ENCODE measurements at regions not wholly inside any gene's neighbourhood (a gene's known extent, or its start where the extent isn't known, plus 50 kb on each side); places are given as distances from the start of the nearest gene placed in this dataset.

- TF ChIP-seq, protein P1, sequence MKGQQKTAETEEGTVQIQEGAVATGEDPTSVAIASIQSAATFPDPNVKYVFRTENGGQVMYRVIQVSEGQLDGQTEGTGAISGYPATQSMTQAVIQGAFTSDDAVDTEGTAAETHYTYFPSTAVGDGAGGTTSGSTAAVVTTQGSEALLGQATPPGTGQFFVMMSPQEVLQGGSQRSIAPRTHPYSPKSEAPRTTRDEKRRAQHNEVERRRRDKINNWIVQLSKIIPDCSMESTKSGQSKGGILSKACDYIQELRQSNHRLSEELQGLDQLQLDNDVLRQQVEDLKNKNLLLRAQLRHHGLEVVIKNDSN (IDR thresholded peaks at IDR 0.05; ENCODE audit: borderline replicate concordance, low read depth) = no peak
- TF ChIP-seq EP300 (IDR thresholded peaks at IDR 0.05; ENCODE audit: borderline replicate concordance in 1 of 2, low read depth in 1 of 2, low read length in 1 of 2) (no peak), PBX3 (IDR thresholded peaks at IDR 0.05) (no peak), CTCF (IDR thresholded peaks at IDR 0.05) (no peak), GABPA (IDR thresholded peaks at IDR 0.05; ENCODE audit: low read depth) (no peak), SMC3 (IDR thresholded peaks at IDR 0.05; ENCODE audit: low read depth, low read length) (no peak), TAF1 (IDR thresholded peaks at IDR 0.05; ENCODE audit: borderline replicate concordance, low read depth, low read length) (no peak)
- POLR2A ChIA-PET = no interaction called here
- DNase-seq = no peak
- Histone ChIP-seq H3K9me3 (peaks cover 20% of the 10 kb centered on the region; the same call in 1 of the 2 replicates), H3K4me3 (ENCODE audit: low read depth in 2 of 2, low read length in 1 of 2) (no peak overlapping the region), H3K4me1 (ENCODE audit: control insufficient read depth in 1 of 2, insufficient read depth in 2 of 2, low read depth in 1 of 2, low read length in 1 of 2) (0 out of 4 replicates have a peak, but pooled peaks cover 0 to 2% of the 10 kb centered on the region in 2 experiments), H3K79me2 (ENCODE audit: insufficient read depth) (no peaks in the 10 kb centered on the region), H2AFZ (ENCODE audit: low read depth) (no peak overlapping the region), H3K27me3 (ENCODE audit: insufficient read depth) (no peaks in the 10 kb centered on the region), H3K4me2 (no peak overlapping the region), H4K20me1 (ENCODE audit: insufficient read depth) (no peaks in the 10 kb centered on the region), H3K36me3 (replicated peaks in 1 of 2; ENCODE audit: control insufficient read depth in 1 of 2, insufficient read depth in 2 of 2, low read length in 1 of 2) (no peaks in the 10 kb centered on the region), H3F3A (replicated peaks; ENCODE audit: insufficient read depth) (peaks cover under 1% of the 10 kb centered on the region), H3K27ac (ENCODE audit: low read depth in 2 of 2, low read length in 1 of 2) (no peak overlapping the region), H3K9ac (no peak overlapping the region), H3K9me2 (no peaks in the 10 kb centered on the region)
- WGBS (ENCODE audit: low lambda C conversion rate) = 83% methylated on average over 2 of the region's 2 CpGs
- CTCF ChIA-PET = interaction anchor here (1.0 to 4.4 kb wide), 11 partner anchors 8 to 135 kb away, joined by 3 to 26 read pairs (median 7); no protein-coding TSS in a partner anchor
Measured at GRCh38 chr5:135203019-135203418, 169.0 kb upstream of the PITX1 start.

- no peak overlapping the region for H3K4me2 ChIP-seq
- H3K9ac ChIP-seq = no peak overlapping the region
- H3K9me2 ChIP-seq = no peaks in the 10 kb centered on the region
- H3K27ac ChIP-seq (ENCODE audit: low read depth in 2 of 2, low read length in 1 of 2) = no peak overlapping the region
- POLR2A ChIA-PET = no interaction called here
- peaks cover 20% of the 10 kb centered on the region; the same call in 1 of the 2 replicates for H3K9me3 ChIP-seq
- CTCF ChIA-PET = interaction anchor here (0.6 kb wide), 1 partner anchor 877 kb away, joined by 3 read pairs; no protein-coding TSS in a partner anchor
- peaks cover 3% of the 10 kb centered on the region for H3F3A ChIP-seq (replicated peaks; ENCODE audit: insufficient read depth)
- H3K4me3 ChIP-seq (ENCODE audit: low read depth in 2 of 2, low read length in 1 of 2) = no peak overlapping the region
- no peak overlapping the region for H2AFZ ChIP-seq (ENCODE audit: low read depth)
- WGBS (ENCODE audit: low lambda C conversion rate) = 78% methylated on average over 1 of the region's 1 CpG
- H3K27me3 ChIP-seq (ENCODE audit: insufficient read depth) = no peaks in the 10 kb centered on the region
- no peak for DNase-seq
- no peaks in the 10 kb centered on the region for H4K20me1 ChIP-seq (ENCODE audit: insufficient read depth)
- H3K4me1 ChIP-seq (ENCODE audit: control insufficient read depth in 1 of 2, insufficient read depth in 2 of 2, low read depth in 1 of 2, low read length in 1 of 2) = no peaks in the 10 kb centered on the region
- no peaks in the 10 kb centered on the region for H3K79me2 ChIP-seq (ENCODE audit: insufficient read depth)
- no peaks in the 10 kb centered on the region for H3K36me3 ChIP-seq (replicated peaks in 1 of 2; ENCODE audit: control insufficient read depth in 1 of 2, insufficient read depth in 2 of 2, low read length in 1 of 2)
- TF ChIP-seq, protein P1 (IDR thresholded peaks at IDR 0.05; ENCODE audit: borderline replicate concordance, low read depth) = no peak
- TF ChIP-seq FOXJ3 (CRISPR knock-in tag; IDR thresholded peaks at IDR 0.05) = no peak
Measured at GRCh38 chr5:135199919-135200318, 165.9 kb upstream of the PITX1 start.
